SH-SY5Y (cell line): ENCODE measurements at regions not wholly inside any gene's neighbourhood (a gene's known extent, or its start where the extent isn't known, plus 50 kb on each side); places are given as distances from the start of the nearest gene placed in this dataset.

ENCODE experiments used
- GATA2 ChIP-seq: IDR thresholded peaks from 2 replicates; pipeline ENCODE4 v1.6.1; 2011; ENCODE audit warnings: mild to moderate bottlenecking, low read depth, low read length
- GATA3 ChIP-seq: IDR thresholded peaks from 2 replicates; pipeline ENCODE4 v1.6.1; 2011; ENCODE audit warnings: low read depth, mild to moderate bottlenecking, low read length, moderate library complexity

DNA sequence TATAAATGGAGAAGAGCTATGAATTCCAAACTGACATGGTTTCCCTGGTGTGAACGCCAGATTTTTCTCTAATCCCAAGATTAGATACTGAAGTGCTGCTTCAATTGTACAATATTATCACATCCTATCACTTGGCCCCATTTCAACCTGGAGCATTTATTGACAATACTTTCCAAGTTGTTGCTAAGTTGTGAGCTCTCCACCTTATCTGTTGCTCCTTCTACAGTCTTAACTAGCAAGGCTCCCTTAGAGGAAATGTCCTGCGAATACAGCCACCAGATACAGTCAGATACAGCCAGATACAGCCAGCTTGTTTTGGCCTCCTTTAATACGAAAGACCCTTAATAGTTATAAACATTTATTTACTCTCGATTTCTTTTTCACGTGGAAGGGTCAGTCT is 466.3 kb upstream of the FAM241A start:
- TF ChIP-seq GATA3 (no peak), GATA2 (no peak)
